ENCODE measurements at regions not wholly inside any gene's neighbourhood (a gene's known extent, or its start where the extent isn't known, plus 50 kb on each side); places are given as distances from the start of the nearest gene placed in this dataset.

GRCh38 chr2:173596244-173596643 lies 241.6 kb downstream of the CDCA7 start:
- H3K4me3 ChIP-seq (ENCODE audit: low read length) = no peak overlapping the region
- DNase-seq (ENCODE audit: low read depth) = no peak
- TF ChIP-seq CTCF (conservative IDR thresholded peaks at IDR 0.05; ENCODE audit: low read depth, low read length) = no peak

- no peak for DNase-seq (ENCODE audit: low read depth)
- TF ChIP-seq CTCF (conservative IDR thresholded peaks at IDR 0.05; ENCODE audit: low read depth, low read length) = no peak
- H3K4me3 ChIP-seq (ENCODE audit: low read length) = no peak overlapping the region
Observed at GRCh38 chr2:173598525-173598924, 243.9 kb downstream of the CDCA7 start.

GRCh38 chr2:173599821-173600359 lies 245.2 kb downstream of the CDCA7 start:
- DNase-seq (ENCODE audit: low read depth) = no peak
- no peak overlapping the region for H3K4me3 ChIP-seq (ENCODE audit: low read length)
- no peak for TF ChIP-seq CTCF (conservative IDR thresholded peaks at IDR 0.05; ENCODE audit: low read depth, low read length)

GRCh38 chr2:173602153-173602795 lies 247.6 kb downstream of the CDCA7 start:
- no peak for TF ChIP-seq CTCF (conservative IDR thresholded peaks at IDR 0.05; ENCODE audit: low read depth, low read length)
- DNase-seq (ENCODE audit: low read depth) = no peak
- H3K4me3 ChIP-seq (ENCODE audit: low read length) = no peak overlapping the region

- DNase-seq (ENCODE audit: low read depth) = no peak
- no peak overlapping the region for H3K4me3 ChIP-seq (ENCODE audit: low read length)
- TF ChIP-seq CTCF (conservative IDR thresholded peaks at IDR 0.05; ENCODE audit: low read depth, low read length) = no peak
Observed at GRCh38 chr2:173605994-173606393, 251.3 kb downstream of the CDCA7 start.

- TF ChIP-seq CTCF (conservative IDR thresholded peaks at IDR 0.05; ENCODE audit: low read depth, low read length) = no peak
- H3K4me3 ChIP-seq (ENCODE audit: low read length) = no peak overlapping the region
- DNase-seq (ENCODE audit: low read depth) = no peak
Observed at GRCh38 chr2:173606619-173607248, 252.1 kb downstream of the CDCA7 start.
